ENCODE measurements at regions not wholly inside any gene's neighbourhood (a gene's known extent, or its start where the extent isn't known, plus 50 kb on each side); places are given as distances from the start of the nearest gene placed in this dataset.

DNA sequence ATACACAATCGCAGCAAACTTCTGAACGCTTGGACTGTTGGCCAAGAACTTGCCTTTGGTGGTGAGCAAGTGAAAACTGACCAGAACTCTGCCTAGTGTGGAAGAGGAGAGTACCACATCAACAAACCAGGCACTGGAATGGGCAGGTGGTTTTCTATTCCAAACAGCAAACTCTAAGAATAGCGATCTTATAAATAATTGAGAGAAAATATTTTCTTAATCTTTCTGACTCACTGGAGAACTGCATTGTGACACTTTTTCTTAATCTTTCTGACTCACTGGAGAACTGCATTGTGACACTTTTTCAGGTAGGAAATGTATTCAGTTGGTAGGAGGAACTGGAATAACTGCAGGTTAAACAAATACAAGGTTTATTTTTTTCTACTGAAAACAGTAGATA is 57.0 kb upstream of the SORBS2 start (continued):
- no peak for TF ChIP-seq ZBTB7A (tag by site-specific recombination; IDR thresholded peaks at IDR 0.05; ENCODE audit: low read depth)
- TF ChIP-seq ZFP37 (tag by site-specific recombination; IDR thresholded peaks at IDR 0.05) = no peak
- no peak for TF ChIP-seq ZNF548 (tag by site-specific recombination; IDR thresholded peaks at IDR 0.05)
- no peak for TF ChIP-seq ZNF391 (tag by site-specific recombination; IDR thresholded peaks at IDR 0.05; ENCODE audit: borderline replicate concordance, low read depth)
- no peak for TF ChIP-seq ZNF175 (tag by site-specific recombination; IDR thresholded peaks at IDR 0.05)
- TF ChIP-seq, protein P1, sequence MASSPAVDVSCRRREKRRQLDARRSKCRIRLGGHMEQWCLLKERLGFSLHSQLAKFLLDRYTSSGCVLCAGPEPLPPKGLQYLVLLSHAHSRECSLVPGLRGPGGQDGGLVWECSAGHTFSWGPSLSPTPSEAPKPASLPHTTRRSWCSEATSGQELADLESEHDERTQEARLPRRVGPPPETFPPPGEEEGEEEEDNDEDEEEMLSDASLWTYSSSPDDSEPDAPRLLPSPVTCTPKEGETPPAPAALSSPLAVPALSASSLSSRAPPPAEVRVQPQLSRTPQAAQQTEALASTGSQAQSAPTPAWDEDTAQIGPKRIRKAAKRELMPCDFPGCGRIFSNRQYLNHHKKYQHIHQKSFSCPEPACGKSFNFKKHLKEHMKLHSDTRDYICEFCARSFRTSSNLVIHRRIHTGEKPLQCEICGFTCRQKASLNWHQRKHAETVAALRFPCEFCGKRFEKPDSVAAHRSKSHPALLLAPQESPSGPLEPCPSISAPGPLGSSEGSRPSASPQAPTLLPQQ (tag by site-specific recombination; IDR thresholded peaks at IDR 0.05) = no peak
- no peak for TF ChIP-seq ZNF155 (tag by site-specific recombination; IDR thresholded peaks at IDR 0.05)
- no peak for TF ChIP-seq ZEB2 (tag by site-specific recombination; IDR thresholded peaks at IDR 0.05)
- no peak for TF ChIP-seq ZNF544 (tag by site-specific recombination; IDR thresholded peaks at IDR 0.05)

DNA sequence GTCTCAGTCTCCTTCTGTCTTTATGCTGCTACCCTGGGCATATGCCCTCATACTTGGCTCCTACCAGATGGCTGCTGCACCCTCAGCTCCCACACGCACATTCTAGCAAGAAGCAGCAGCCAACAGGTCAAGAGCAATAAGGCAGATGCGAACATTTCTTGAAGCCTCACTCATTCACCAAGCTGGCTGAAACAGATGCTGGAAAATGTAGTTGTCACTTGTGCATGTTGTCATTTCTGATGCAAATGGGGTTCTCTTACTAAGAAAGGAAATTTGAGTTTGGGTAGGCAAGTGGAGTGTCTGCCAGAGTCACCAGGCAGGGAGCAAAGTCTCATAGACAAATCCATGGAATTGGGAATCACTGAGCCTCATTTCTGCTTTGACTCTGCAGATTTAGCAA is 57.4 kb upstream of the SORBS2 start:
- ChIA-PET POLR2A (no interaction called here), CTCF (no interaction called here)
- no peaks in the 10 kb centered on the region for H3K36me3 ChIP-seq (ENCODE audit: control insufficient read depth in 2 of 2, insufficient read depth in 1 of 2, low read length in 2 of 2)
- no peaks in the 10 kb centered on the region for H3K4me1 ChIP-seq (ENCODE audit: control insufficient read depth, insufficient read depth, low read length)
- H3K4me3 ChIP-seq (ENCODE audit: low read depth, low read length) = no peak overlapping the region
- no peaks in the 10 kb centered on the region for H3K9me3 ChIP-seq (ENCODE audit: control insufficient read depth, insufficient read depth, low read depth, low read length)
- no peak overlapping the region for H3K27ac ChIP-seq (ENCODE audit: extremely low read depth, low read depth, low read length)
- TF ChIP-seq WT1 (tag by site-specific recombination; IDR thresholded peaks at IDR 0.05) = no peak
- TF ChIP-seq HOXD13 (CRISPR knock-in tag; IDR thresholded peaks at IDR 0.05; ENCODE audit: borderline replicate concordance) = no peak
- TF ChIP-seq, protein P2, sequence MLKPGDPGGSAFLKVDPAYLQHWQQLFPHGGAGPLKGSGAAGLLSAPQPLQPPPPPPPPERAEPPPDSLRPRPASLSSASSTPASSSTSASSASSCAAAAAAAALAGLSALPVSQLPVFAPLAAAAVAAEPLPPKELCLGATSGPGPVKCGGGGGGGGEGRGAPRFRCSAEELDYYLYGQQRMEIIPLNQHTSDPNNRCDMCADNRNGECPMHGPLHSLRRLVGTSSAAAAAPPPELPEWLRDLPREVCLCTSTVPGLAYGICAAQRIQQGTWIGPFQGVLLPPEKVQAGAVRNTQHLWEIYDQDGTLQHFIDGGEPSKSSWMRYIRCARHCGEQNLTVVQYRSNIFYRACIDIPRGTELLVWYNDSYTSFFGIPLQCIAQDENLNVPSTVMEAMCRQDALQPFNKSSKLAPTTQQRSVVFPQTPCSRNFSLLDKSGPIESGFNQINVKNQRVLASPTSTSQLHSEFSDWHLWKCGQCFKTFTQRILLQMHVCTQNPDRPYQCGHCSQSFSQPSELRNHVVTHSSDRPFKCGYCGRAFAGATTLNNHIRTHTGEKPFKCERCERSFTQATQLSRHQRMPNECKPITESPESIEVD (tag by site-specific recombination; IDR thresholded peaks at IDR 0.05) = no peak
- no peak for TF ChIP-seq ZNF776 (tag by site-specific recombination; IDR thresholded peaks at IDR 0.05; ENCODE audit: borderline replicate concordance)
- TF ChIP-seq REPIN1 (tag by site-specific recombination; IDR thresholded peaks at IDR 0.05; ENCODE audit: low read depth) = no peak
- TF ChIP-seq ZNF266 (tag by site-specific recombination; IDR thresholded peaks at IDR 0.05; ENCODE audit: low read depth) = no peak
- no peak for TF ChIP-seq HOXC10 (CRISPR knock-in tag; IDR thresholded peaks at IDR 0.05)
- TF ChIP-seq KLF10 (tag by site-specific recombination; IDR thresholded peaks at IDR 0.05) = no peak
- TF ChIP-seq, protein P3, sequence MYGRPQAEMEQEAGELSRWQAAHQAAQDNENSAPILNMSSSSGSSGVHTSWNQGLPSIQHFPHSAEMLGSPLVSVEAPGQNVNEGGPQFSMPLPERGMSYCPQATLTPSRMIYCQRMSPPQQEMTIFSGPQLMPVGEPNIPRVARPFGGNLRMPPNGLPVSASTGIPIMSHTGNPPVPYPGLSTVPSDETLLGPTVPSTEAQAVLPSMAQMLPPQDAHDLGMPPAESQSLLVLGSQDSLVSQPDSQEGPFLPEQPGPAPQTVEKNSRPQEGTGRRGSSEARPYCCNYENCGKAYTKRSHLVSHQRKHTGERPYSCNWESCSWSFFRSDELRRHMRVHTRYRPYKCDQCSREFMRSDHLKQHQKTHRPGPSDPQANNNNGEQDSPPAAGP (tag by site-specific recombination; IDR thresholded peaks at IDR 0.05) = no peak
- TF ChIP-seq, protein P4, sequence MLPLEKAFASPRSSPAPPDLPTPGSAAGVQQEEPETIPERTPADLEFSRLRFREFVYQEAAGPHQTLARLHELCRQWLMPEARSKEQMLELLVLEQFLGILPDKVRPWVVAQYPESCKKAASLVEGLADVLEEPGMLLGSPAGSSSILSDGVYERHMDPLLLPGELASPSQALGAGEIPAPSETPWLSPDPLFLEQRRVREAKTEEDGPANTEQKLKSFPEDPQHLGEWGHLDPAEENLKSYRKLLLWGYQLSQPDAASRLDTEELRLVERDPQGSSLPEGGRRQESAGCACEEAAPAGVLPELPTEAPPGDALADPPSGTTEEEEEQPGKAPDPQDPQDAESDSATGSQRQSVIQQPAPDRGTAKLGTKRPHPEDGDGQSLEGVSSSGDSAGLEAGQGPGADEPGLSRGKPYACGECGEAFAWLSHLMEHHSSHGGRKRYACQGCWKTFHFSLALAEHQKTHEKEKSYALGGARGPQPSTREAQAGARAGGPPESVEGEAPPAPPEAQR (tag by site-specific recombination; IDR thresholded peaks at IDR 0.05) = no peak
- no peak for TF ChIP-seq RBAK (tag by site-specific recombination; IDR thresholded peaks at IDR 0.05)
- TF ChIP-seq ZNF521 (tag by site-specific recombination; IDR thresholded peaks at IDR 0.05) = no peak
- TF ChIP-seq ZSCAN16 (tag by site-specific recombination; IDR thresholded peaks at IDR 0.05) = no peak
- no peak for TF ChIP-seq MZF1 (tag by site-specific recombination; IDR thresholded peaks at IDR 0.05; ENCODE audit: borderline replicate concordance)
- no peak for TF ChIP-seq ZNF596 (tag by site-specific recombination; IDR thresholded peaks at IDR 0.05)
- TF ChIP-seq, protein P5, sequence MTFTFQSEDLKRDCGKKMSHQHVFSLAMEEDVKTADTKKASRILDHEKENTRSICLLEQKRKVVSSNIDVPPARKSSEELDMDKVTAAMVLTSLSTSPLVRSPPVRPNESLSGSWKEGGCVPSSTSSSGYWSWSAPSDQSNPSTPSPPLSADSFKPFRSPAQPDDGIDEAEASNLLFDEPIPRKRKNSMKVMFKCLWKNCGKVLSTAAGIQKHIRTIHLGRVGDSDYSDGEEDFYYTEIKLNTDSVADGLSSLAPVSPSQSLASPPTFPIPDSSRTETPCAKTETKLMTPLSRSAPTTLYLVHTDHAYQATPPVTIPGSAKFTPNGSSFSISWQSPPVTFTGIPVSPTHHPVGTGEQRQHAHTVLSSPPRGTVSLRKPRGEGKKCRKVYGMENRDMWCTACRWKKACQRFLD (tag by site-specific recombination; IDR thresholded peaks at IDR 0.05) = no peak
- no peak for TF ChIP-seq ZNF677 (tag by site-specific recombination; IDR thresholded peaks at IDR 0.05)
